Colonic mucosa (tissue), 4 donors: ENCODE measurements at regions not wholly inside any gene's neighbourhood (a gene's known extent, or its start where the extent isn't known, plus 50 kb on each side); places are given as distances from the start of the nearest gene placed in this dataset.
"Not testable (repeated sequence)": the region's sequence is repeated elsewhere in the genome, so short reads cannot be mapped to it uniquely, and the experiment has no call there.

ENCODE experiments used
- DNase-seq: peaks from one replicate; pipeline ENCODE4 v3.0.0-alpha.2; 2020
- H3K27ac ChIP-seq: fragments of 200-600 bp; one replicate; pipeline ENCODE4 v1.8.0; 2021
- H3K27me3 ChIP-seq: fragments of 200-600 bp; one replicate; pipeline ENCODE4 v1.8.0; 2021
- H3K36me3 ChIP-seq: fragments of 200-600 bp; one replicate; pipeline ENCODE4 v1.8.0; 2021
- H3K4me1 ChIP-seq: fragments of 200-600 bp; one replicate; pipeline ENCODE4 v1.8.0; 2021; ENCODE audit warnings: mild to moderate bottlenecking
- H3K4me3 ChIP-seq: fragments of 200-600 bp; one replicate; pipeline ENCODE4 v1.8.0; 2021
- H3K9ac ChIP-seq, 2 donors: one replicate each; pipeline ENCODE4 v1.7.0; 2013; ENCODE audit warnings: control low read depth in 2 of 2, low read depth in 2 of 2, low read length in 2 of 2
- H3K9me3 ChIP-seq: fragments of 200-600 bp; one replicate; pipeline ENCODE4 v1.8.0; 2021
- CTCF ChIP-seq: fragments of 200-600 bp; IDR thresholded peaks from one replicate; pipeline ENCODE4 v1.8.0; 2022; ENCODE audit warnings: antibody characterized with exemption, mild to moderate bottlenecking
- intact Hi-C: fragments of 100-400 bp; cut with DNase I; formaldehyde crosslinking; loops from one replicate; pipeline ENCODE4 v1.14.1; 2022
- donor health status: healthy.
- donor health status: DM: no; HTN: no; CAD: no.
- donor health status: DM: no; HTN: no; CAD: no.

- H3K4me1 ChIP-seq, intact Hi-C loops, H3K4me3 ChIP-seq, H3K27me3 ChIP-seq, H3K9ac ChIP-seq, H3K36me3 ChIP-seq, H3K9me3 ChIP-seq, H3K27ac ChIP-seq: not testable (repeated sequence)
- peak; percentile 39 for DNase-seq
Observed at GRCh38 chr7:103244865-103245264, 52.4 kb upstream of the PMPCB start.

GRCh38 chr7:103240806-103241205, 56.4 kb upstream of the PMPCB start:
- Histone ChIP-seq H3K9ac (no peak overlapping the region), H3K27ac (no peak overlapping the region), H3K4me1 (no peaks in the 10 kb centered on the region), H3K9me3 (no peaks in the 10 kb centered on the region), H3K36me3 (no peaks in the 10 kb centered on the region), H3K27me3 (no peaks in the 10 kb centered on the region), H3K4me3 (no peak overlapping the region)
- no peak for TF ChIP-seq CTCF
- intact Hi-C loops, result no loop called here
- DNase-seq, result no peak

GRCh38 chr7:103235824-103236223, 61.4 kb upstream of the PMPCB start:
- H3K9me3 ChIP-seq, H3K4me1 ChIP-seq, intact Hi-C loops, H3K27me3 ChIP-seq, DNase-seq, H3K36me3 ChIP-seq, H3K9ac ChIP-seq, H3K27ac ChIP-seq, H3K4me3 ChIP-seq: not testable (repeated sequence)

GRCh38 chr7:103234877-103235276, 62.4 kb upstream of the PMPCB start:
- H3K36me3 ChIP-seq, intact Hi-C loops, H3K27ac ChIP-seq, H3K9me3 ChIP-seq, H3K9ac ChIP-seq, H3K4me1 ChIP-seq, H3K27me3 ChIP-seq, H3K4me3 ChIP-seq, DNase-seq: not testable (repeated sequence)

- H3K36me3 ChIP-seq, DNase-seq, intact Hi-C loops, H3K4me1 ChIP-seq, H3K27me3 ChIP-seq, H3K9me3 ChIP-seq, H3K4me3 ChIP-seq, H3K27ac ChIP-seq, H3K9ac ChIP-seq: not testable (repeated sequence)
Observed at GRCh38 chr7:103227787-103228186, 69.4 kb upstream of the PMPCB start.

- H3K9ac ChIP-seq, intact Hi-C loops, H3K4me3 ChIP-seq, H3K27me3 ChIP-seq, H3K4me1 ChIP-seq, H3K9me3 ChIP-seq, H3K36me3 ChIP-seq, H3K27ac ChIP-seq, DNase-seq: not testable (repeated sequence)
Observed at GRCh38 chr7:103225798-103226197, 71.4 kb upstream of the PMPCB start.

GRCh38 chr7:103223065-103223464, 74.2 kb upstream of the NAPEPLD start:
- H3K36me3 ChIP-seq, DNase-seq, H3K9me3 ChIP-seq, H3K4me3 ChIP-seq, H3K27ac ChIP-seq, H3K4me1 ChIP-seq, H3K9ac ChIP-seq, H3K27me3 ChIP-seq, intact Hi-C loops: not testable (repeated sequence)

- DNase-seq, H3K4me1 ChIP-seq, H3K36me3 ChIP-seq, H3K27ac ChIP-seq, H3K9ac ChIP-seq, H3K27me3 ChIP-seq, intact Hi-C loops, H3K9me3 ChIP-seq, H3K4me3 ChIP-seq: not testable (repeated sequence)
Observed at GRCh38 chr7:103211049-103211448, 62.1 kb upstream of the NAPEPLD start.

GRCh38 chr7:103199191-103199590, 50.3 kb upstream of the NAPEPLD start:
- H3K27ac ChIP-seq, intact Hi-C loops, H3K27me3 ChIP-seq: not testable (repeated sequence)

More at GRCh38 chr7:103199191-103199590, 50.3 kb upstream of the NAPEPLD start:
- H3K9me3 ChIP-seq, H3K36me3 ChIP-seq, H3K9ac ChIP-seq, DNase-seq, H3K4me1 ChIP-seq, H3K4me3 ChIP-seq: not testable (repeated sequence)
